WERI-Rb-1 (cell line): ENCODE measurements at regions not wholly inside any gene's neighbourhood (a gene's known extent, or its start where the extent isn't known, plus 50 kb on each side); places are given as distances from the start of the nearest gene placed in this dataset.

Experiments used
- DNase-seq: peaks from one replicate; pipeline ENCODE4 v3.0.0-alpha.2; 2020
- H3K27ac ChIP-seq: fragments of 250-450 bp; sonication (Bioruptor Pico); 2 replicates; pipeline ENCODE4 v1.5.1; 2020; ENCODE audit warnings: mild to moderate bottlenecking, moderate library complexity
- H3K27me3 ChIP-seq: fragments of 250-450 bp; sonication (Bioruptor Pico); 2 replicates; pipeline ENCODE4 v1.5.1; 2021; ENCODE audit warnings: mild to moderate bottlenecking, low read depth, moderate library complexity; ENCODE audit not compliant: insufficient read depth, severe bottlenecking
- H3K36me3 ChIP-seq: fragments of 250-450 bp; sonication (Bioruptor Pico); 2 replicates; pipeline ENCODE4 v1.5.1; 2020; ENCODE audit warnings: mild to moderate bottlenecking, moderate library complexity
- H3K4me3 ChIP-seq: 2 replicates; pipeline ENCODE4 v1.5.1; 2011; ENCODE audit warnings: low read depth, mild to moderate bottlenecking, control low read depth, low read length
- H3K9me3 ChIP-seq: fragments of 250-450 bp; sonication (Bioruptor Pico); 2 replicates; pipeline ENCODE4 v1.5.1; 2021; ENCODE audit warnings: mild to moderate bottlenecking, moderate library complexity; ENCODE audit not compliant: severe bottlenecking
- TF ChIP-seq, protein P1 (sequence below): IDR thresholded peaks from 2 replicates; pipeline ENCODE4 v1.5.1; 2011; ENCODE audit warnings: low read depth, mild to moderate bottlenecking, control low read depth, inconsistent platforms, low read length

DNA sequence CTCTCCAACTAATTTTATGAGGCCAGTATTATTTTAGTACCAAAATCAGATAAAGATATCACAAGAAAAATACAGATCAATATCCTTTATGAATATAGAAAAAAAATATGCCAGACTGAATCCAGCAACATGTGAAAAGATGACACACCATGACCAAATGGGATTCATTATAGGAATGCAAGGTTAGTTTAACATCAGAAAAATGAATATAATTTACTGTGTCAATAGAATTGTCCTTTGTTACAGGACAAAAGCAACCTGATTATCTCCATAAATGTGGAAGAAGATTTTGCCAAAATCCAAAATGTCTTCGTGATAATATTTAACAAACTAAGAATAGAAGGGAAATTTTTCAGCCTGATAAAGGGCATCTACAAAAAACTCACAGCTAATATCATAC, 66.4 kb upstream of the DAB2 start:
- TF ChIP-seq, protein P1, sequence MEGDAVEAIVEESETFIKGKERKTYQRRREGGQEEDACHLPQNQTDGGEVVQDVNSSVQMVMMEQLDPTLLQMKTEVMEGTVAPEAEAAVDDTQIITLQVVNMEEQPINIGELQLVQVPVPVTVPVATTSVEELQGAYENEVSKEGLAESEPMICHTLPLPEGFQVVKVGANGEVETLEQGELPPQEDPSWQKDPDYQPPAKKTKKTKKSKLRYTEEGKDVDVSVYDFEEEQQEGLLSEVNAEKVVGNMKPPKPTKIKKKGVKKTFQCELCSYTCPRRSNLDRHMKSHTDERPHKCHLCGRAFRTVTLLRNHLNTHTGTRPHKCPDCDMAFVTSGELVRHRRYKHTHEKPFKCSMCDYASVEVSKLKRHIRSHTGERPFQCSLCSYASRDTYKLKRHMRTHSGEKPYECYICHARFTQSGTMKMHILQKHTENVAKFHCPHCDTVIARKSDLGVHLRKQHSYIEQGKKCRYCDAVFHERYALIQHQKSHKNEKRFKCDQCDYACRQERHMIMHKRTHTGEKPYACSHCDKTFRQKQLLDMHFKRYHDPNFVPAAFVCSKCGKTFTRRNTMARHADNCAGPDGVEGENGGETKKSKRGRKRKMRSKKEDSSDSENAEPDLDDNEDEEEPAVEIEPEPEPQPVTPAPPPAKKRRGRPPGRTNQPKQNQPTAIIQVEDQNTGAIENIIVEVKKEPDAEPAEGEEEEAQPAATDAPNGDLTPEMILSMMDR: no peak
- Histone ChIP-seq H3K27ac (no peak overlapping the region), H3K4me3 (no peak overlapping the region), H3K9me3 (no peaks in the 10 kb centered on the region), H3K36me3 (no peaks in the 10 kb centered on the region), H3K27me3 (no peaks in the 10 kb centered on the region)
- no peak for DNase-seq

DNA sequence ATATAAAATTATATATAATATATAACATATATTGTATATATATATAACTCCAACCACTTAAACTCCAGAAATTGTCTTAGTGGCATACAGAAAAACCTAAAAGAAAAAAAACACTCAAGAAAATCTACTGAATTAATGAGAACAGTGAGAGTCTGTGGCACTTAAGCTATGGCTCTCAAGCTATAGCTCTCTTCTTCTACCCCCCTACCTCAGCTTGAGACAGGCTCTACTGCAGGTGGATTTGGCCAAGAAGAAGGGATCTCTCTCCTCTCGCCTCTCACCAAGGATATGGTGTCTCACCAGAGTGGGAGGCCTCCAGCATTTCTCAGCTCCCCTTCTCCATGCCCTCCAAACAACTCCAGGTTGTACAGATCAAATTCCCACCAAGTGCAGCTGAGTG, 64.5 kb upstream of the DAB2 start:
- H3K36me3 ChIP-seq: no peaks in the 10 kb centered on the region
- TF ChIP-seq, protein P1: no peak
- H3K27me3 ChIP-seq: no peaks in the 10 kb centered on the region
- DNase-seq: no peak
- no peak overlapping the region for H3K27ac ChIP-seq
- H3K4me3 ChIP-seq: no peak overlapping the region
- no peaks in the 10 kb centered on the region for H3K9me3 ChIP-seq

DNA sequence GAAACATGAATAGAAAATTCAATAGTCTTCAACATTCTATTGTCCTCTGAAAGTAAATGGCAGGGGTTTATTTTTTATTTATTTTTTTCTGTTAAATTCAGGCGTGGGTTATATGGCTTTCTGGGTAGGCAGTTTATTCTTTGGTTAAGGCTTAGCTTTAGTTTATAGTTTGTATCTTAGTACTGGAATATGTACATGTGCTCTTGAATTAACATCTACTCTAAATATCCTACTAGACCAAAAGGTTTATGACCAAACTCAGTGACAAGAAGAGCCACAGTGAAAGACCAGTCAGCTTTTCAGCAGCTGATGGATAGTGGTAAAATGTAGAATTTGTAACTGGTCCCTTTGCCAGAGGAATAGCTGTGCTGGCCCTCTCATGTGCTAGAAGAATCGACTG, 62.0 kb upstream of the DAB2 start:
- TF ChIP-seq, protein P1: no peak
- no peaks in the 10 kb centered on the region for H3K36me3 ChIP-seq
- DNase-seq: no peak
- no peak overlapping the region for H3K4me3 ChIP-seq
- no peaks in the 10 kb centered on the region for H3K9me3 ChIP-seq
- no peaks in the 10 kb centered on the region for H3K27me3 ChIP-seq
- no peak overlapping the region for H3K27ac ChIP-seq

DNA sequence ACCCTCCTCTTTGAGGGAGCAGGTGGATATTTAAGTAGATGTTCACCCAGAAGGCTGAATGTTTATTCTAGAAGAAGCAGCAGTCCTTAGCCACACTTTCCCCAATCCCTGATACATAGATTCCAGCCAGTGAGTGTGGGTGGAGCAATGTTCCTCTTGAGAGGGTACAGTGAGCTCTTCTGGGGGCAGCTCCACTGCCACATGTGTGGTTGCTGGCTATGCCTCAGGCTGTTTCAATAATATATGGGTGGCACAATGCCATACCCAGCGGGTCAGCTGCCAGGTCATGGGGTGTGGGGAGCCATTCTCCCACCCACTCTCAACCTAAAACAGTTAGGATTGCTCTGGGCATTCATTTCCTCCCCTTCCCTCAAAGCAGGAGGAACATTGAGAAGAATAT, 61.6 kb upstream of the DAB2 start:
- no peak overlapping the region for H3K4me3 ChIP-seq
- DNase-seq: no peak
- no peak overlapping the region for H3K27ac ChIP-seq
- no peaks in the 10 kb centered on the region for H3K9me3 ChIP-seq
- H3K27me3 ChIP-seq: no peaks in the 10 kb centered on the region
- no peaks in the 10 kb centered on the region for H3K36me3 ChIP-seq
- TF ChIP-seq, protein P1: no peak

DNA sequence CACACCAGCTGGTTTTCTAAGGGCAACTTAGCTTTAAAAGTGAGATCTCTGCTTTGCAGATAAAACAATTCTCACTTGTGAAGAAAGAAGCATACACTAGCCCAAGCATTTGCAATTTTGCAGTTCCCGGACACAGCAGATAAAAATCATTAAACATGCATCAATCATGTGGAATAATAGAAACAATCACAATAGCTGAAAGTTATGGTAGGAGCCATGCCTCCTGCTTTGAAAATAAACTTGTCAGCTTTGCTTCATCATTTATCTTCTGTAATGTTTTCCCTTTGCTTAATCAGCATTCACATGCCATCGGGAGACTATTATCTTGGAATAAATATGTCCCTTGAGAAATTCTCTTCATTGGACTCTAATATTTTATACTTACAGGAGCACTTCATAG, 60.3 kb upstream of the DAB2 start:
- no peak for DNase-seq
- TF ChIP-seq, protein P1: no peak
- H3K36me3 ChIP-seq: no peaks in the 10 kb centered on the region
- no peak overlapping the region for H3K27ac ChIP-seq
- H3K27me3 ChIP-seq: no peaks in the 10 kb centered on the region
- no peak overlapping the region for H3K4me3 ChIP-seq
- H3K9me3 ChIP-seq: no peaks in the 10 kb centered on the region

DNA sequence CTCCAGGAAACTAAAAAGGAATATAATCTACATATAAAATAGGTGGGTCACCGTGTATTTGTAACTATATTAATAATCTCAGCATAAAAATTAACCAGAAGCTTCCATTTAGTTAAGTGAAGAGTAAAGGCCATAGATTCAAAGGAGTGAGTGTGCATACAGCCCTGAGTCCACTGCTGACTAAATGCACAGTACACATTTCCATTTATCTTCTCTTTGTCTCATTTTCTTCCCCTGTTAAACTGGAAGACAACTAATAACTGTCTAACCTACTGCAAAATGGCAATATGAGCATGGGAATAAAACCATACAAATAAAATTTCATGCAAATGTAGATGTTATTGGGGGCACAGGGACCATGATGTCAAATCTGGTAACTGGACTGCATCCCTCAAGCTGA, 59.9 kb upstream of the DAB2 start:
- Histone ChIP-seq H3K27me3 (no peaks in the 10 kb centered on the region), H3K4me3 (no peak overlapping the region), H3K36me3 (no peaks in the 10 kb centered on the region), H3K9me3 (no peaks in the 10 kb centered on the region), H3K27ac (no peak overlapping the region)
- no peak for DNase-seq
- TF ChIP-seq, protein P1: no peak
